ENCODE measurements at regions not wholly inside any gene's neighbourhood (a gene's known extent, or its start where the extent isn't known, plus 50 kb on each side); places are given as distances from the start of the nearest gene placed in this dataset.

DNA sequence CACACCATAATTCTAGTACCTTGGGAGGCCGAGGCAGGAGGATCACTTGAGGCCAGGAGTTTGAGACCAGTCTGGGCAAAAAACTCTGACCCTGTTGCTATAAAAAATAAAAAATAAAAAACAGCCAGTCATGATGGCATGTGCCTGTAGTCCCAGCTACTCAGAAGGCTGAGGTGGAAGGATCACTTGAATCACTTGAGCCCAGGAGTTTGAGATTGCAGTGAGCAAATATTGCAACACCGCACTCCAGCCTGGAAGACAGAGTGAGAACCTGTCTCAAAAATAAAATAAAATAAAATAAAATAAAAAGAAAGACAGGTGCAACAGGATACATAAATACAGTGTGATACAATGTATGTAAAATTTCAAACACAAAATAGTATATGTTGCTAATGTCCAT lies 154.5 kb downstream of the OTOR start:
- Histone ChIP-seq H3K4me3 (ENCODE audit: low read length, poor library complexity, severe bottlenecking) (no peak overlapping the region), H3K27me3 (ENCODE audit: insufficient read depth, low read length, poor library complexity, severe bottlenecking) (no peaks in the 10 kb centered on the region), H3K36me3 (ENCODE audit: insufficient read depth, low read length) (no peaks in the 10 kb centered on the region), H3K4me1 (ENCODE audit: insufficient read depth, low read length, poor library complexity, severe bottlenecking) (no peaks in the 10 kb centered on the region), H3K9ac (ENCODE audit: low read depth, low read length, poor library complexity, severe bottlenecking) (no peak overlapping the region), H3K79me2 (ENCODE audit: insufficient read depth, low read length) (no peaks in the 10 kb centered on the region), H3F3A (ENCODE audit: low read depth) (no peaks in the 10 kb centered on the region), H2AFZ (ENCODE audit: low read length) (no peak overlapping the region), H3K4me2 (ENCODE audit: low read depth, low read length, poor library complexity, severe bottlenecking) (no peak overlapping the region), H3K9me2 (replicated peaks; ENCODE audit: low read depth, low read length) (no peaks in the 10 kb centered on the region), H4K20me1 (ENCODE audit: insufficient read depth, low read length, poor library complexity, severe bottlenecking) (no peaks in the 10 kb centered on the region), H3K9me3 (ENCODE audit: insufficient read depth, low read depth, low read length) (no peaks in the 10 kb centered on the region)
- TF ChIP-seq EZH2phosphoT487 (IDR thresholded peaks at IDR 0.05; ENCODE audit: borderline replicate concordance): no peak
- TF ChIP-seq, protein P1, sequence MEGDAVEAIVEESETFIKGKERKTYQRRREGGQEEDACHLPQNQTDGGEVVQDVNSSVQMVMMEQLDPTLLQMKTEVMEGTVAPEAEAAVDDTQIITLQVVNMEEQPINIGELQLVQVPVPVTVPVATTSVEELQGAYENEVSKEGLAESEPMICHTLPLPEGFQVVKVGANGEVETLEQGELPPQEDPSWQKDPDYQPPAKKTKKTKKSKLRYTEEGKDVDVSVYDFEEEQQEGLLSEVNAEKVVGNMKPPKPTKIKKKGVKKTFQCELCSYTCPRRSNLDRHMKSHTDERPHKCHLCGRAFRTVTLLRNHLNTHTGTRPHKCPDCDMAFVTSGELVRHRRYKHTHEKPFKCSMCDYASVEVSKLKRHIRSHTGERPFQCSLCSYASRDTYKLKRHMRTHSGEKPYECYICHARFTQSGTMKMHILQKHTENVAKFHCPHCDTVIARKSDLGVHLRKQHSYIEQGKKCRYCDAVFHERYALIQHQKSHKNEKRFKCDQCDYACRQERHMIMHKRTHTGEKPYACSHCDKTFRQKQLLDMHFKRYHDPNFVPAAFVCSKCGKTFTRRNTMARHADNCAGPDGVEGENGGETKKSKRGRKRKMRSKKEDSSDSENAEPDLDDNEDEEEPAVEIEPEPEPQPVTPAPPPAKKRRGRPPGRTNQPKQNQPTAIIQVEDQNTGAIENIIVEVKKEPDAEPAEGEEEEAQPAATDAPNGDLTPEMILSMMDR (conservative IDR thresholded peaks at IDR 0.05; ENCODE audit: low read length): no peak

DNA sequence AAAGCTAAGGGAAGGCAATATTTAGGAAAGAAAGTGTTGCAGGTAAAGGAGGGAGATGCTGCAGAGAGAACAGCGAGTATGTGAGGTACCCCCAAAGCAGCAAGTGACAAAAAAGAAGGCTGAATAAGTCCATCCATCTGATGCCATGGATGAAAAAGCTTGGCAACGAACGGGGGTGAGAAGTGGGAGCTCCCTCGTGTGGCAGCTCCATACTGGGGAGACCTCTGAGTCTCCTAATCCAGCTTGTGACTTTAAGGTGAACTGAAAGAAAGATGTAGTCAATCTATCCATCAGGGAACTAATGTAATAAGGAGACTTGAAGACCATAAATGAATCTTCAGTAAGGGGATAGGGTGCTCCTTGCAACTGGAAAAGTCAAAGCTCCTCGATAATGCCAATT lies 156.6 kb downstream of the OTOR start:
- no peaks in the 10 kb centered on the region for H3K4me1 ChIP-seq (ENCODE audit: insufficient read depth, low read length, poor library complexity, severe bottlenecking)
- H3K9ac ChIP-seq (ENCODE audit: low read depth, low read length, poor library complexity, severe bottlenecking): no peak overlapping the region
- H3K4me3 ChIP-seq (ENCODE audit: low read length, poor library complexity, severe bottlenecking): no peak overlapping the region
- no peaks in the 10 kb centered on the region for H3F3A ChIP-seq (ENCODE audit: low read depth)
- H3K27me3 ChIP-seq (ENCODE audit: insufficient read depth, low read length, poor library complexity, severe bottlenecking): no peaks in the 10 kb centered on the region
- no peaks in the 10 kb centered on the region for H3K9me2 ChIP-seq (replicated peaks; ENCODE audit: low read depth, low read length)
- TF ChIP-seq, protein P1 (conservative IDR thresholded peaks at IDR 0.05; ENCODE audit: low read length): no peak
- no peak for TF ChIP-seq EZH2phosphoT487 (IDR thresholded peaks at IDR 0.05; ENCODE audit: borderline replicate concordance)
- H3K9me3 ChIP-seq (ENCODE audit: insufficient read depth, low read depth, low read length): no peaks in the 10 kb centered on the region
- no peak overlapping the region for H2AFZ ChIP-seq (ENCODE audit: low read length)
- no peaks in the 10 kb centered on the region for H3K36me3 ChIP-seq (ENCODE audit: insufficient read depth, low read length)
- no peak overlapping the region for H3K4me2 ChIP-seq (ENCODE audit: low read depth, low read length, poor library complexity, severe bottlenecking)
- no peaks in the 10 kb centered on the region for H3K79me2 ChIP-seq (ENCODE audit: insufficient read depth, low read length)
- no peaks in the 10 kb centered on the region for H4K20me1 ChIP-seq (ENCODE audit: insufficient read depth, low read length, poor library complexity, severe bottlenecking)

DNA sequence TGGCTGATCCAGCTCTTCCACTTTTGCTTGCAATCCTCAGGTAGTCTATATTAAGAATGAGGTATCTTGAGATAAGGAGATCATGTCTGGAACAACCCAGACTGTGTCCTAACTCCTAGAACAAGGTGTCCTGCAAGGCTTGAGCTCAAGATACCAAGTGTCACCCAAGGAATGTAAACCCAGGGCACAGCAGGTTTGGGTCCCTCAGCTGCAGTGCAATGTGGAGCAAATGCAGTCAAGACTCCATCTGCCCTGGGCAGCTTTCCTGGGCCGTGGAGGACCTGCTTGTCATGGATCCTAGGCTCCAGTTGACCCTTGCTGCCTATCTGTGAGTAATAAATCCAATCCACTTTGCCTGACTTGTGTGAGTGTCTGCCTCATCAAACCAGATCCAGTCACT lies 166.1 kb downstream of the OTOR start:
- H4K20me1 ChIP-seq (ENCODE audit: insufficient read depth, low read length, poor library complexity, severe bottlenecking): no peaks in the 10 kb centered on the region

More for the DNA sequence above, 166.1 kb downstream of the OTOR start:
- Histone ChIP-seq H3K27me3 (ENCODE audit: insufficient read depth, low read length, poor library complexity, severe bottlenecking) (no peaks in the 10 kb centered on the region), H3K4me3 (ENCODE audit: low read length, poor library complexity, severe bottlenecking) (no peak overlapping the region), H3K79me2 (ENCODE audit: insufficient read depth, low read length) (no peaks in the 10 kb centered on the region), H3K9me3 (ENCODE audit: insufficient read depth, low read depth, low read length) (no peaks in the 10 kb centered on the region; the same call in 1 of the 2 replicates), H3K9ac (ENCODE audit: low read depth, low read length, poor library complexity, severe bottlenecking) (no peak overlapping the region), H3F3A (ENCODE audit: low read depth) (no peaks in the 10 kb centered on the region), H3K4me1 (ENCODE audit: insufficient read depth, low read length, poor library complexity, severe bottlenecking) (no peaks in the 10 kb centered on the region), H3K4me2 (ENCODE audit: low read depth, low read length, poor library complexity, severe bottlenecking) (no peak overlapping the region), H2AFZ (ENCODE audit: low read length) (no peak overlapping the region), H3K36me3 (ENCODE audit: insufficient read depth, low read length) (no peaks in the 10 kb centered on the region), H3K9me2 (replicated peaks; ENCODE audit: low read depth, low read length) (no peaks in the 10 kb centered on the region)
- TF ChIP-seq EZH2phosphoT487 (IDR thresholded peaks at IDR 0.05; ENCODE audit: borderline replicate concordance): no peak
- TF ChIP-seq, protein P1 (conservative IDR thresholded peaks at IDR 0.05; ENCODE audit: low read length): no peak
